ENCODE measurements at regions not wholly inside any gene's neighbourhood (a gene's known extent, or its start where the extent isn't known, plus 50 kb on each side); places are given as distances from the start of the nearest gene placed in this dataset.

GRCh38 chr15:70436428-70436827 lies 326.9 kb downstream of the UACA start:
- Histone ChIP-seq H3K79me2 (ENCODE audit: insufficient read depth, low read length) (no peaks in the 10 kb centered on the region), H4K5ac (ENCODE audit: insufficient read length, low read depth, low read length) (no peak overlapping the region), H3K79me1 (ENCODE audit: insufficient read depth, low read depth, low read length, poor library complexity, severe bottlenecking) (no peaks in the 10 kb centered on the region), H2AFZ (ENCODE audit: low read length) (no peak overlapping the region), H2BK12ac (ENCODE audit: insufficient read length, low read depth, low read length) (no peak overlapping the region), H3K4me2 (ENCODE audit: insufficient read depth, insufficient read length, low read length) (no peak overlapping the region), H2BK120ac (ENCODE audit: low read depth, low read length, poor library complexity, severe bottlenecking) (no peak overlapping the region), H2AK5ac (ENCODE audit: insufficient read length, low read length) (no peak overlapping the region), H3K18ac (ENCODE audit: insufficient read length, low read depth, low read length) (no peak overlapping the region), H3K14ac (ENCODE audit: insufficient read depth, low read length) (no peak overlapping the region), H4K91ac (ENCODE audit: insufficient read length, low read depth, low read length) (no peak overlapping the region), H3K23ac (ENCODE audit: insufficient read length, low read depth, low read length) (no peak overlapping the region), H3K27me3 (ENCODE audit: insufficient read depth, low read length) (no peaks in the 10 kb centered on the region), H3K23me2 (ENCODE audit: insufficient read length, low read depth, low read length, poor library complexity, severe bottlenecking) (no peaks in the 10 kb centered on the region), H2BK20ac (ENCODE audit: low read depth, low read length, poor library complexity, severe bottlenecking) (no peak overlapping the region), H3T11ph (ENCODE audit: low read length) (no peak overlapping the region), H4K8ac (replicated peaks; ENCODE audit: insufficient read length, low read depth, low read length) (no peak overlapping the region), H3K4ac (ENCODE audit: low read depth, low read length) (no peak overlapping the region), H3K56ac (ENCODE audit: insufficient read length, low read depth, low read length) (no peak overlapping the region), H3K9me3 (ENCODE audit: control insufficient read depth, low read depth, low read length) (no peaks in the 10 kb centered on the region), H3K9ac (ENCODE audit: extremely low read depth, insufficient read length, low read length) (no peak overlapping the region), H4K20me1 (ENCODE audit: control insufficient read depth, insufficient read depth, insufficient read length) (no peaks in the 10 kb centered on the region), H2BK15ac (ENCODE audit: low read depth, low read length) (no peak overlapping the region), H2BK5ac (ENCODE audit: insufficient read length, low read length) (no peak overlapping the region), H3K27ac (ENCODE audit: insufficient read length, low read depth, low read length) (no peak overlapping the region), H3K4me1 (ENCODE audit: insufficient read depth, low read length) (peaks cover 3% of the 10 kb centered on the region)
- no peak for DNase-seq
- WGBS (ENCODE audit: extremely low coverage, insufficient read length, low lambda C conversion rate), result no CpG with 5 or more reads among the region's 3 CpGs
- no peak for TF ChIP-seq CTCF (conservative IDR thresholded peaks at IDR 0.05)
- Mint-ChIP-seq H3K4me1 (peaks cover 35 to 41% of the 10 kb centered on the region in 2 experiments), H3K27me3 (ENCODE audit: low read depth) (peaks cover 8% of the 10 kb centered on the region), H3K4me3 (no peak overlapping the region), H3K9me3 (no peaks in the 10 kb centered on the region), H3K27ac (no peak overlapping the region), H3K36me3 (ENCODE audit: insufficient read depth in 1 of 3, low read depth in 3 of 3) (no peaks in the 10 kb centered on the region)
